Smooth muscle cell (in vitro differentiated cells): ENCODE measurements at regions not wholly inside any gene's neighbourhood (a gene's known extent, or its start where the extent isn't known, plus 50 kb on each side); places are given as distances from the start of the nearest gene placed in this dataset.

Experiments
- DNase-seq: peaks from one replicate; lab custom pipeline; 2025; ENCODE audit not compliant: unreplicated experiment; lab: John Stamatoyannopoulos, UW
- H2AFZ ChIP-seq: fragments of 200-600 bp; sonication (generic); 2 replicates; pipeline ENCODE4 v1.6.0; 2016; ENCODE audit warnings: antibody characterized with exemption, low read depth, mild to moderate bottlenecking
- H3F3A ChIP-seq: fragments of 200-600 bp; sonication (generic); 2 replicates; pipeline ENCODE4 v1.6.0; 2017; ENCODE audit warnings: antibody characterized with exemption, low read depth
- H3K27ac ChIP-seq: fragments of 200-600 bp; sonication (generic); 2 replicates; pipeline ENCODE4 v1.5.1; 2016; ENCODE audit warnings: low read depth, mild to moderate bottlenecking
- H3K27me3 ChIP-seq: fragments of 200-600 bp; sonication (generic); 2 replicates; pipeline ENCODE4 v1.6.1; 2016; ENCODE audit warnings: low read depth, mild to moderate bottlenecking
- H3K36me3 ChIP-seq: fragments of 200-600 bp; sonication (generic); 2 replicates; pipeline ENCODE4 v1.5.1; 2016; ENCODE audit warnings: low read depth
- H3K4me1 ChIP-seq: fragments of 200-600 bp; sonication (generic); 2 replicates; pipeline ENCODE4 v1.5.1; 2016; ENCODE audit warnings: low read depth
- H3K4me2 ChIP-seq: fragments of 200-600 bp; sonication (generic); 2 replicates; pipeline ENCODE4 v1.6.0; 2016; ENCODE audit warnings: mild to moderate bottlenecking
- H3K4me3 ChIP-seq: fragments of 200-600 bp; sonication (generic); 2 replicates; pipeline ENCODE4 v1.5.1; 2016; ENCODE audit warnings: mild to moderate bottlenecking
- H3K79me2 ChIP-seq: fragments of 200-600 bp; sonication (generic); 2 replicates; pipeline ENCODE4 v1.6.0; 2016; ENCODE audit warnings: low read depth, mild to moderate bottlenecking
- H3K9ac ChIP-seq: fragments of 200-600 bp; sonication (generic); 2 replicates; pipeline ENCODE4 v1.6.0; 2016; ENCODE audit warnings: low read depth
- H3K9me3 ChIP-seq: fragments of 200-600 bp; sonication (generic); replicated peaks from 2 replicates; pipeline ENCODE4 v1.5.1; 2016; ENCODE audit warnings: low read depth
- H4K20me1 ChIP-seq: fragments of 200-600 bp; sonication (generic); 2 replicates; pipeline ENCODE4 v1.6.0; 2016; ENCODE audit warnings: low read depth
- CTCF ChIP-seq: fragments of 200-600 bp; sonication (generic); IDR thresholded peaks from 2 replicates; pipeline ENCODE4 v1.5.1; 2017; ENCODE audit warnings: borderline replicate concordance, mild to moderate bottlenecking, antibody characterized with exemption; ENCODE audit not compliant: insufficient read depth, poor library complexity, severe bottlenecking
- WGBS: methylation state at CpG from one replicate; pipeline ENCODE4 v1.1.7; 2016; ENCODE audit warnings: low lambda C conversion rate; 5-methylcytosine and 5-hydroxymethylcytosine counted together

GRCh38 chr2:8511868-8512612 lies 169.8 kb upstream of the ID2 start:
- no peak for DNase-seq
- no peak overlapping the region for H3K4me2 ChIP-seq
- H3K36me3 ChIP-seq = no peaks in the 10 kb centered on the region
- H3K27ac ChIP-seq = no peak overlapping the region
- no peak overlapping the region for H3K4me3 ChIP-seq
- H3F3A ChIP-seq = no peaks in the 10 kb centered on the region
- no peaks in the 10 kb centered on the region for H3K27me3 ChIP-seq
- 91% methylated on average over 1 of the region's 1 CpG for WGBS
- no peak for TF ChIP-seq CTCF
- H3K9ac ChIP-seq = no peak overlapping the region
- H3K9me3 ChIP-seq = no peaks in the 10 kb centered on the region
- no peaks in the 10 kb centered on the region for H3K4me1 ChIP-seq
- H2AFZ ChIP-seq = no peak overlapping the region
- H4K20me1 ChIP-seq = no peaks in the 10 kb centered on the region
- no peaks in the 10 kb centered on the region for H3K79me2 ChIP-seq

GRCh38 chr2:8513601-8514273 lies 168.1 kb upstream of the ID2 start:
- H3K36me3 ChIP-seq = no peaks in the 10 kb centered on the region
- 96% methylated on average over 14 of the region's 14 CpGs for WGBS
- H3K4me1 ChIP-seq = no peaks in the 10 kb centered on the region
- no peaks in the 10 kb centered on the region for H3K79me2 ChIP-seq
- no peaks in the 10 kb centered on the region for H3K9me3 ChIP-seq
- H3K27ac ChIP-seq = no peak overlapping the region
- no peak overlapping the region for H3K4me3 ChIP-seq
- H3K9ac ChIP-seq = no peak overlapping the region
- H3K27me3 ChIP-seq = no peaks in the 10 kb centered on the region
- no peak overlapping the region for H3K4me2 ChIP-seq
- DNase-seq = no peak
- no peak overlapping the region for H2AFZ ChIP-seq
- no peaks in the 10 kb centered on the region for H4K20me1 ChIP-seq
- no peaks in the 10 kb centered on the region for H3F3A ChIP-seq
- no peak for TF ChIP-seq CTCF

GRCh38 chr2:8514274-8514662 lies 167.6 kb upstream of the ID2 start:
- Histone ChIP-seq H3K27me3 (no peaks in the 10 kb centered on the region), H3K36me3 (no peaks in the 10 kb centered on the region), H3K79me2 (no peaks in the 10 kb centered on the region), H3K4me3 (no peak overlapping the region), H3K9me3 (no peaks in the 10 kb centered on the region), H3K4me2 (no peak overlapping the region), H4K20me1 (no peaks in the 10 kb centered on the region), H2AFZ (no peak overlapping the region), H3F3A (no peaks in the 10 kb centered on the region), H3K4me1 (no peaks in the 10 kb centered on the region), H3K27ac (no peak overlapping the region), H3K9ac (no peak overlapping the region)
- TF ChIP-seq CTCF = no peak
- no peak for DNase-seq
- WGBS = 97% methylated on average over 4 of the region's 4 CpGs
